ENCODE measurements at regions not wholly inside any gene's neighbourhood (a gene's known extent, or its start where the extent isn't known, plus 50 kb on each side); places are given as distances from the start of the nearest gene placed in this dataset.

- no peak for DNase-seq
- Histone ChIP-seq H3K27me3 (no peaks in the 10 kb centered on the region), H3K9me3 (no peaks in the 10 kb centered on the region), H3K4me3 (no peak overlapping the region), H3K9ac (ENCODE audit: low read depth in 2 of 2, low read length in 2 of 2) (no peak overlapping the region), H3K27ac (no peak overlapping the region), H3K4me1 (no peaks in the 10 kb centered on the region), H3K36me3 (no peaks in the 10 kb centered on the region)
- TF ChIP-seq, protein P1, sequence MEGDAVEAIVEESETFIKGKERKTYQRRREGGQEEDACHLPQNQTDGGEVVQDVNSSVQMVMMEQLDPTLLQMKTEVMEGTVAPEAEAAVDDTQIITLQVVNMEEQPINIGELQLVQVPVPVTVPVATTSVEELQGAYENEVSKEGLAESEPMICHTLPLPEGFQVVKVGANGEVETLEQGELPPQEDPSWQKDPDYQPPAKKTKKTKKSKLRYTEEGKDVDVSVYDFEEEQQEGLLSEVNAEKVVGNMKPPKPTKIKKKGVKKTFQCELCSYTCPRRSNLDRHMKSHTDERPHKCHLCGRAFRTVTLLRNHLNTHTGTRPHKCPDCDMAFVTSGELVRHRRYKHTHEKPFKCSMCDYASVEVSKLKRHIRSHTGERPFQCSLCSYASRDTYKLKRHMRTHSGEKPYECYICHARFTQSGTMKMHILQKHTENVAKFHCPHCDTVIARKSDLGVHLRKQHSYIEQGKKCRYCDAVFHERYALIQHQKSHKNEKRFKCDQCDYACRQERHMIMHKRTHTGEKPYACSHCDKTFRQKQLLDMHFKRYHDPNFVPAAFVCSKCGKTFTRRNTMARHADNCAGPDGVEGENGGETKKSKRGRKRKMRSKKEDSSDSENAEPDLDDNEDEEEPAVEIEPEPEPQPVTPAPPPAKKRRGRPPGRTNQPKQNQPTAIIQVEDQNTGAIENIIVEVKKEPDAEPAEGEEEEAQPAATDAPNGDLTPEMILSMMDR (IDR thresholded peaks at IDR 0.05), result no peak
- intact Hi-C loops (cut with DNase I), result no loop called here
These were observed 171.3 kb downstream of the FAXC start for GRCh38 chr6:99178168-99178567.

GRCh38 chr6:99177736-99178135, 171.7 kb downstream of the FAXC start:
- intact Hi-C loops (cut with DNase I), result no loop called here
- Histone ChIP-seq H3K4me3 (no peak overlapping the region), H3K9me3 (no peaks in the 10 kb centered on the region), H3K27ac (no peak overlapping the region), H3K4me1 (no peaks in the 10 kb centered on the region), H3K9ac (ENCODE audit: low read depth in 2 of 2, low read length in 2 of 2) (no peak overlapping the region), H3K36me3 (no peaks in the 10 kb centered on the region), H3K27me3 (no peaks in the 10 kb centered on the region)
- no peak for DNase-seq
- TF ChIP-seq, protein P1 (IDR thresholded peaks at IDR 0.05), result no peak

GRCh38 chr6:99165838-99166237, 183.6 kb downstream of the FAXC start:
- no peaks in the 10 kb centered on the region for H3K36me3 ChIP-seq
- no peaks in the 10 kb centered on the region for H3K9me3 ChIP-seq
- TF ChIP-seq, protein P1 (IDR thresholded peaks at IDR 0.05), result no peak
- H3K27me3 ChIP-seq, result no peaks in the 10 kb centered on the region
- no peak overlapping the region for H3K27ac ChIP-seq
- no peak for DNase-seq
- H3K4me1 ChIP-seq, result no peaks in the 10 kb centered on the region
- intact Hi-C loops (cut with DNase I), result no loop called here
- H3K9ac ChIP-seq (ENCODE audit: low read depth in 2 of 2, low read length in 2 of 2), result no peak overlapping the region
- no peak overlapping the region for H3K4me3 ChIP-seq

- TF ChIP-seq, protein P1 (IDR thresholded peaks at IDR 0.05), result no peak
- Histone ChIP-seq H3K9ac (ENCODE audit: low read depth in 2 of 2, low read length in 2 of 2) (no peak overlapping the region), H3K4me3 (no peak overlapping the region), H3K27me3 (no peaks in the 10 kb centered on the region), H3K4me1 (no peaks in the 10 kb centered on the region), H3K27ac (no peak overlapping the region), H3K9me3 (no peaks in the 10 kb centered on the region), H3K36me3 (no peaks in the 10 kb centered on the region)
- no peak for DNase-seq
- intact Hi-C loops (cut with DNase I), result no loop called here
These were observed 197.2 kb downstream of the FAXC start for GRCh38 chr6:99152347-99152643.

GRCh38 chr6:99151634-99152346, 197.7 kb downstream of the FAXC start:
- Histone ChIP-seq H3K27ac (no peak overlapping the region), H3K27me3 (no peaks in the 10 kb centered on the region), H3K4me3 (no peak overlapping the region), H3K4me1 (no peaks in the 10 kb centered on the region), H3K36me3 (no peaks in the 10 kb centered on the region), H3K9ac (ENCODE audit: low read depth in 2 of 2, low read length in 2 of 2) (no peak overlapping the region), H3K9me3 (no peaks in the 10 kb centered on the region)
- intact Hi-C loops (cut with DNase I), result no loop called here
- TF ChIP-seq, protein P1 (IDR thresholded peaks at IDR 0.05), result peak; percentile 45
- DNase-seq, result peak; percentile 36
